ENCODE measurements at regions not wholly inside any gene's neighbourhood (a gene's known extent, or its start where the extent isn't known, plus 50 kb on each side); places are given as distances from the start of the nearest gene placed in this dataset.
"Not testable (repeated sequence)": the region's sequence is repeated elsewhere in the genome, so short reads cannot be mapped to it uniquely, and the experiment has no call there.

DNA sequence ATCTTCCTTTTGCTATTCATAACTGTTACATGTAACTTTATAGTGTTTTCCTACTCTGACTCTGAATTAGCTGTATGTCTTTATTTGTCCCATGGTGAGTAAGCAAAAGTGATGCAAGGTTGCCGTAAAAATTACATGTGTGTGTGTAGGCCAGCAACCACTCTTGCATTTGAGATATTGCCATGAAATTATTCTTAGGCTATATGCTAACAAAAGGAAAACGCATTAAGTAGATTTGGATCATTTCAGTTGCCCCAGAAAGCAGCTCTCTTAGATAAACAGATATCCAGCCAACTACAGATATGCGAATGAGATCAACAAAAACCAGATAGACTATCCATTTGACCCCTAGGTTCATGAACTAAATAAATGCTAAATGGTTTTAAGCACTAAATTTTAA, 73.6 kb downstream of the CYLC2 start:
- DNase-seq (ENCODE audit: low read depth), result no peak

DNA sequence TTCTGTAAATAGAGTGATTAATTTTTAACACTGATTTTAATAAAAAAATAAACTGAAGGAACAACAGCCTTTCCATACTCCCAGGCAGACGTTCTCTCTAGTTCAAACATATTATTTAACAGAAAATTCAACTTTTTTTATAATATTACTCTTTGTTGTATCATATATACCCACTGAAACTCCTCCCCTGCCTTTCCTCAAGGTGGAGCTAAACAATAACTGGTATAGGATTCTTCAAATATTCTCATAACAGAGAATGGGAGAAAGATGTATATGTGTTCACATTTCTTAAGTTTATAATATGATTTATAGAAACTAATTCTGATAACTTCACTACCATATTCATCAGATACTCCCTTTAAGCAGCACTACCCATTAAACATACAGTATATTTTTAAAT, 83.4 kb downstream of the CYLC2 start:
- DNase-seq (ENCODE audit: low read depth), result no peak

DNA sequence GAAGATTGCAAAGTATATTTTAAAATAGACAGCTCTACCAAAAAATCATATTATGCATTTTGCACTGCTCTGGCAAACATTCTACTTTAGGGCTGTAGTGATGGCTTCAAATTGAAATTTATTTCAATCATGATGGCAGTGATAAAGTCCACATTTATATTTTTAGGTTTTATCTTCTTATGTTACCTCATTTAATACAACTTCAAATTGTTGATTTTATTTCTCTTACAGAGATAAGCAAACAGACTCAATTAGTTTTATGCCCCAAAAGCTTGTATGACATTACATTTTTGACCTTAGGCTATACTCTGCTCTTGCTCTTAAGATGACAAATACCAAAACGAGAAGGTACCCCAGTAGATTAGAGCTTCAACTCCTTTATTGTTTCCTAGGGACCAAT, 87.4 kb downstream of the CYLC2 start:
- no peak for DNase-seq (ENCODE audit: low read depth)

DNA sequence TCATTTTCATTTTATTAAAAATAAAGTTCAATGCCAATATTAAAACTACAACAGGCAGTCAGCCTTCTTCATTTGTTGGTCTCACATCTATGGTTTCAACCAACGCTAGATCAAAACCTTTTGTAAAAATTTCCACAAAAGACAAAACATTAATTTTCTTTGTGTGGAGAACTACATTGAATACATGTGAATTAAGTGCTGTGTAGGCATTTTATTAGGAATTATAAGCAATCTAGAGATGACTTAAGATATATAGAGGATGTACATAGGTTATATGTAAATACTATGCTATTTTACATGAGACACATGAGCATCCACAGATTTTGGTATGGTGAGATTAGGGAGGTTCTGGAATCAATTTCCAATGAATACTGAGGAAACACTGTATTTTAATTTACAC, 94.2 kb downstream of the CYLC2 start:
- no peak for DNase-seq (ENCODE audit: low read depth)

DNA sequence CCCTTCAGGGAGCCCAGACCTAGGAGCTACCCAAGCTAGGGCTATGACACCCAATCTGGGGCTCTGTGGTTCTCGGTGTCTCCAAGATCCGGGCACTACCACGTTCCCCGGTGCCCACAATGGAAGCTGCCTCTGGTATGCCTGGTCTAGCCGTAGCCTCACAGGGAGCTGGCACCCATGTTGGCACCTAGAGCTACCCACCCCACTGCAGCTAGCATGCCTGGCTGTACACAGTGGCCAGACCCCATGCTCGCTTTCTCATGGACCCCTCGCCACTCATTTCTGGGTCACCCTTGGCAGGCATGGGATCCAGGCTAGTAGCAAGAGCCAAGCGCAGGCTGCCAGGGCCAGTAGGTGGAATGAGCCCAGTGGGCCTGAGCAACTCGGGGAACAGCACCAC, 109.0 kb downstream of the CYLC2 start:
- DNase-seq (ENCODE audit: low read depth), result no peak

DNA sequence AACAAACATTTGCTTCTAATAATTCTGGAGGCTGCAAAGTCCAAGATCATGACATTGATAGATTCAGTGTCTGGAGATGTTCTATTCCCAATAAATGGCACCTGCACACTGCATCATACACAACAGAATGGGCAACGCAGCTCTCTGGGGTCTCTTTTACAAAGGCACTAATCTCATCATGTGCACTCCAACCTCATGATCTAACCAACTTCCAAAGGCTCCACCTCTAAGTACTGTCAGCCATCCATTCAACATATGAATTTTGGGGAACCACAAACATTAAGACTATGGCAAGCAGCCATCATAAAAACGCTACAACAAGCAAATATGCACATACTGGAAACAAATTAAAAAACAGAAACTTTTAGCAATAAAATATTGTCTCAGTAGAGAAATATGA, 121.1 kb downstream of the CYLC2 start:
- DNase-seq (ENCODE audit: low read depth), result no peak

DNA sequence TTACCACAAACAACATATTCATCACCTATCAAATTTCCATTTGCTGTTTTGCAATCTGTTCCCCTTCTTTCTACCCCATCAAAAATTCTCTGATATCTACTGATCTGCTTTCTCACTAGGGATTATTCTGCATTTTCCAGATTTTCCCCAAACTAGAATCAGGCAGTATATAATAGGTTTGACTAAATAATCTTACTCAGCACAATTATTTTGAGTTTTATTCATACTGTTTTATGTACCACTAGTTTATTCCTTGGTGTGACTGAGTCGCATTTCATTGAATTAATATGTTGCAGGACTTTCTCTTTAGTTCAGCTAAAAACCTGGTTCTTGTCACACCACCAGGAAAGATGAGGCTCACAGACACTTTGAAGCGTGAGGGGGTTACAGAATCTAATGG, 131.4 kb downstream of the CYLC2 start:
- no peak for DNase-seq (ENCODE audit: low read depth)

DNA sequence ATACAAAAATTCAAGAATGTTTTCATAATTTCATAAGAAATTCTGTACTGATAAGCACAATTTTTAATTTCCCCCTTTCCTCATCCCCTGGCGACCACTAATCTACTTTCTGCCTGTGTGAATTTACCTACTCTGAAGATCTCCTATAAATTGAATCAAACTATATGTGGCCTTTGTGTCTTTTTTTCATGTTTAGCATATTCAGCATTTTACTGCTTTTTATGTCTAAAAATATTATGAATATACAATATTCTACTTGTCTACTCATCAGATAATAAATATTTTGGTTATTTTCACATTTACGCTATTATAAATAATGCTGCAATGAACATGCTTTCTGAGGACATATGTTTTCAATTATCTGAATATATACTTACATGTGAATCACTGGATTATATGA, 144.8 kb downstream of the CYLC2 start:
- DNase-seq (ENCODE audit: low read depth), result no peak

DNA sequence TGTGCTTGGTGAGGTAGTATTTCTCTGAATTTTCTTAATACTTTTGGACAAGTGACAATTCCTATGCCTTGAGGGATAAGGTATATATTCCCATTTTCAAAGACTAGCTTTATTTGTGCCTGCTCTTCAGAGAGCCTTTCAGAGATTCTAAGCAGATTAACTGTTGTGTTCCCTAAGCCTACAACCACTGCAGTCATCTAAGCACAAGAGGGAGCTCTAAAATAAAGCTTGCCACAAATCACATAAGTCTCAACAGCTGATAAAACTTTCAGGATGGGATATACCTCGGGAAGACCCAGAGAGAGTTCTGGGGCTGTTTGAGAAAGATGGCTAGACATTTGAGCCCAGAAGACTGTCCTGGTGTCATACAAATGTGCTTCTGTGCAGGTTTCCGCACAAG, 157.3 kb downstream of the CYLC2 start:
- no peak for DNase-seq (ENCODE audit: low read depth)

DNA sequence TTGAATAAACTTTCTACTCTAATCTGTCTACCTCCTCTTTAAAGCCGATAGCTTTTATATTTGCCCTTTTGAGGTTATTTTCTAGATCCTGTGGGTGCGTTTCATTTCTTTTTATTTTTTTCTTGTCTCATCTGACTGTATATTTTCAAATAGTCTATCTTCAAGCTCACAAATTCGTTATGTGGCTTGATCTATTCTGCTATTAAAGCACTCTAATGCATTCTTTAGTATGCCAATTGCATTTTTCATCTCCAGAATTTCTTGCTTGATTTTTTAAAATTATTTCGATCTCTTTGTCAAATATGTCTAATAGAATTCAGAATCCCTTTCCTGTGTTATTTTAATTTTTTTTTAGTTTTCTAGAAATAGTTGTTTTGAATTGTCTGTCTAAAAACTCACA, 172.4 kb downstream of the CYLC2 start:
- DNase-seq (ENCODE audit: low read depth), result no peak

DNA sequence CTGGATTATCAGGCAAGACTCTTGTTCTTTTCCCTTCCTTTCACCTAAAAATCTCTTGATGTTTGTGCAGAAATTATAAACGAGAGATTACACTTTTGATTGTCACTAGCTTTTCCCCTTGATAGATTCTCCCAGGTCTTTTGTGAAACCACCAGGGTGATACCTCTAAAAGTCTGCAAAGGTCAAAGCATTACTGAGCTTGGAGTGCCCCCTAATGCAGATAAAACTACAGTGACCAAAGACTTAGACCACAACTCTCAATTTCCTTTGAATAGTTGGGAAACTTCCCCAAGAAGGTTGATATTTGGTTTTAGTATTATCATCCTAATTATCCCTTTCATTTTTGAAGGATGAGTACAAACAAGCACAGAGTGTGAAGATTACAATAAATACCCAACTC, 173.1 kb downstream of the CYLC2 start:
- DNase-seq (ENCODE audit: low read depth), result no peak

DNA sequence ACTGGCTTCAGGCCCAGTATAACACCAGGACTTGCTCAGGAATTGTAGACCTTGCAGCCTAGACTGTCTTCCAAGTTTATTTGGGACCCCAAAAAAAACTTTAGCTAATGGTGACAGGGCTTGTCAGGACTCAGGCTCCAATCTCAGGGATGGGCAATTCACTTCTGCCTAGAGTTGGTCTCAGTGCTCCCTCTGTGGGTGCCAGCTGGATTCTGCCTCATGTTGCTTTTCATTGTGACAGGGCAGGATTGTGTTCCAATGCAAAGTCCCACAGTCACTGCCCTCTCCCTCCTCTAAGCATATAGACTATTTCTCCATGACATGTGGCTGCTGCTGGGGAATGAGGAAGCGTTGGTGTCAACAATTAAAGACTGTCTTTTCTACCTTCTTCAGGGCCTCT, 174.7 kb downstream of the CYLC2 start:
- no peak for DNase-seq (ENCODE audit: low read depth)

DNA sequence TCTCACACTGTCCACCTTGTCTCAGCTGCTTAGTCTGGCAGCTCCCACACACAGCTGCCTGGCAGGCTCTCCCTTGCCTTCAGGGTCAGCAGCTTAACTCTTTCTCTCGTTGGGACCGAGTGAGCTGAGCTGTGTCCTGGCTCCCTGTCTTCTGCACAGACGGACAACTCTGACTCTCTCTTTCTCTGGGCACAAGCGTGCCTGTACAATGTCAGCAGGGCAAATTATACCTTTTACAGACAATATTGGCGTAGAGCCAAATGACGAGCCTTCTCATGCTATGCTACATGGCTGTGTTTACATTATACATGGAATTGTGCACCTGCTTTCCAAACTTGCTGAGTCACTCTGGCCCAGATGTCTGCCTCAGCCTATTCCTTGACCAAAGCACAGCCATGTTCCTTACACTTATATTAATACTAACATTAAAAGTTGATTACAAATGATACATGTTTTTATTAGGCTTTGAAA, 188.6 kb downstream of the CYLC2 start:
- DNase-seq (ENCODE audit: low read depth), result no peak

DNA sequence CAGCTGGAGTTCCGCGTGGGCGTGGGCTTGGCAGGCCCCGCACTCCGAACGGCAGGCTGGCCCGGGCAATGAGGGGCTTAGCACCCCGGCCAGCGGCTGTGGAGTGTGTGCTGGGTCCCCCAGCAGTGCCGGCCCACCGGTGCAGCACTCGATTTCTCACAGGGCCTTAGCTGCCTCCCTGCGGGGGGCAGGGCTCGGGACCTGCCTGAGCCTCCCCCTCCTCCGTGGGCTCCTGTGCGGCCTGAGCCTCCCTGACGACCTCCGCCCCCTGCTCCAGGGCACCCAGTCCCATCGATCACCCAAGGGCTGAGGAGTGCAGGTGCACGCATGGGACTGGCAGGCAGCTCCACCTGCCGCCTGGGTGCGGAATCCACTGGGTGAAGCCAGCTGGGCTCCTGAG, 191.8 kb downstream of the CYLC2 start:
- DNase-seq (ENCODE audit: low read depth), result no peak

DNA sequence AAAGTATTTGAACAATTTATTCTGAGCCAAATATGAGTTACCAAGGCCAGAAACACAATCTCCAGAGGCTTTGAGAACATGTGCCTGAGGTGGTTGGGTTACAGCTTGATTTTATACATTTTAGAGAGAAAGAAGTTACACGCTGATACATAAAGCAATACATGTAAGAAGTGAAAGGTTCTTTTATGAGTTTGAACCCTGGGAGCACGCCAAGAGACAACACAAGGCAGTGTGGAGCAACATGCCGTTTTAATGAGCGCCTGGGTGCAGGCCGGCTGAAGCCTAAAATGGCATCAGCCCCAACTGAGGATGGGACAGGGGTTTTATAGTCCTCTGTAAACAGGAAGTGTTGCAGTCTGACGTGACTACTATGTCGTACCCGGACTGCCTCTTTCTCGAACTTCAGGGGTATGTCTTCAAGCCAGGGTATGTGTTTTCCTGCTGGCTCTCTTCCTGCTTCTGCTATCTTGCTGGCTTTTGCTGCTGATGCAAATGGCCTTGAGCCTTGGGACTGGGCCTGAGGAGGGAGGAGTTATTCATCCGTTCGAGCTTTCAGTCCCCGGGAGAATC, 193.7 kb downstream of the CYLC2 start:
- DNase-seq (ENCODE audit: low read depth), result no peak

DNA sequence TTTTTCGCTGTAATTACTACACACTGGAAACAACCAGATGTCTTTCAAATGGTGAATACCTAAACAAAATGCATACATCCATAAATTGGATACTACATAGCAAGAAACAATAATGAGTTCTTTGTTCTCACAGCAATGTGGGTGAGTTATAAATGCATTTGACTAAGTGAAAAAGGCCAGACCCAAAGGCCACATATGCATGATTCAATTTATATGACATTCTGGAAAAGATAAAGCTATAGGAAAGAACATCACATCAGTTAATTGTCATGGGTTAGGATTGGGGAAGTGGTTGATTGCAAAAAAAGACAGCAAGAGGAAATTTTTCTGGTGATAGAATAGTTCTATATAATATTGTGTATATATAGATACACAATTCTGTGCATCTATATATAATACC, 198.9 kb downstream of the CYLC2 start:
- no peak for DNase-seq (ENCODE audit: low read depth)

DNA sequence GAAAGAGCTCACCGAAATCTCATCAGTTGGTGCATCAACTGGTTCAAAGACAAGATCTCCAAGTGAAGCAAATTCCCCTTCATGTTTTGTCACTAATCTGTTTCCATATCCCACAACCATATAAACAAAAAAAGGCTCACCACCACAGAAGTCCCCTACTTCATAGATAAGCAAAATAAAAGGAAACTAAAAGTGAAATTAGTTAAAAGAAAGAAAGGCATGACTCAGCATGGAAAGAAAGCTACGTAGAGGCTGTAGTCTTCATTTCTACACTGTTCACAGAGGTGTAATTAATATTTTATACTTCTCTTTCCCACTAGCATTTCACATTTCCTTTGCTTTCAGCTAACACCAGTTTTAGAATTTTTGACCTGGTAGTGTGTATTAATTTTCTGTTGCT, 208.0 kb downstream of the CYLC2 start:
- no peak for DNase-seq (ENCODE audit: low read depth)

DNA sequence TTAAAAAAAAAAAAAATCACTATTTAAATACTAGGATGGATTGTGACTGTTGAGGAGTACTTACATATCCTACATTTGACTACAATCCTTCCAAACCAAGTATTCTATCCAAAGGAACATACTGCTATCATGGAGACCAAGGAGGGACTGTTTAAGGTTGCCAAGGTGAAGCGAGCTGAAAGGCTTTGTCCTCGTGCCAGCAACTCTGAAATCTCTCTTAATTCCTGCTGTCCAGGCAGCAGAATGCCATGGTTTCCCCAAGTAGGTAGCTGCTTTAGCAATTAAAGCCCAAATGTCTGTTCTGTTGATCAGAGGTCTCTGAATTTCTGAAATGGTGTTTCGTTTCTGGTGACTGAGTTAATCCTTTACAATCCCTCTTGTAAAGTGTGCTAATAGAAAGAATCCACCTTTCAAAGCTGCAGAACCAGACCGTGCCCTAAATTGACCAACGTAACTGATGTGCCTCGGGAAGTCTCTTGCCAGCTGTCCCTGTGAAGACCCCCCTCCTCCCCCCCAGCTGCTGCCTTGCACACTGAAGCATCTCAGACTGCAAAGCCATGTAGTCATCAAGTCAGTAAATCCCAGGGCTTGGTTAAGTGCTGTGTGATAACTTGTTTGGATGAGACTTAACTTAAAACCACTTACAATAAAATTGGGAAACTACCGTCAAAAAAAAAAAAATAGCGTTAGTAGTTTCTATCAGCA, 210.9 kb downstream of the CYLC2 start:
- DNase-seq (ENCODE audit: low read depth), result not testable (repeated sequence)

DNA sequence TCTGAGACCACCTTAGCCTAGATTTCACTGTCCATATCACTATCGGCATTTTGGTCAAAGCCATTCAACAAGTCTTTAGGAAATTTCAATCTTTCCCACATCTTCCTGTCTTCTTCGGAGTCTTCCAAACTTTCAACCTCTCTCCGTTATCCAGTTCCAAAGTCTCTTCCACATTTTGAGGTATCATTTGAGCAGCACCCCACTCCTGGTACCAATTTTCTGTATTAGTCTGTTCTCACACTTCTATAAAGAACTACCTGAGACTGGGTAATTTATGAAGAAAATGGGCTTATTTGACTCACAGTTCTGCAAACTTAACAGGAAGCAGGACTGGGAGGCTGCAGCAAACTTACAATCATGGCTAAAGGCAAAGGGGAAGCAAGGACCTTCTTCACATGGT, 215.5 kb downstream of the CYLC2 start:
- no peak for DNase-seq (ENCODE audit: low read depth)

DNA sequence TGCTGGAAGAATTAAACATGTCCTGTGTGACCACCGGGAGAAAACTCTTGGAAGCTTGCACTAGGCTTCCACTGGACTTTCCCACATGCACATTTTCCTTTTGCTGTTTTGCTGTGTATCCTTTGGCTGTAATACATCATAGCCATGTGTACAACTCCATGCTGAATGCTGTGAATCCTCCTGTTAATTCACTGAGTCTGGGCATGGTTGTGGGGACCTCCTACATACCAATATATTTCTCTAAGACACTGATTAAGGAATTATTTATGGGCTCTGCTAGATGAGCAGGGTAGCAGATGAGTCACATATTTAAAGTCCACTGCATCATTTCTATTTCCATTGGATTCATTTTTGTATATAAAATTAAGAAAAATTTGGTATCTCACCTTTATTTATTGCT, 220.1 kb downstream of the CYLC2 start:
- no peak for DNase-seq (ENCODE audit: low read depth)

DNA sequence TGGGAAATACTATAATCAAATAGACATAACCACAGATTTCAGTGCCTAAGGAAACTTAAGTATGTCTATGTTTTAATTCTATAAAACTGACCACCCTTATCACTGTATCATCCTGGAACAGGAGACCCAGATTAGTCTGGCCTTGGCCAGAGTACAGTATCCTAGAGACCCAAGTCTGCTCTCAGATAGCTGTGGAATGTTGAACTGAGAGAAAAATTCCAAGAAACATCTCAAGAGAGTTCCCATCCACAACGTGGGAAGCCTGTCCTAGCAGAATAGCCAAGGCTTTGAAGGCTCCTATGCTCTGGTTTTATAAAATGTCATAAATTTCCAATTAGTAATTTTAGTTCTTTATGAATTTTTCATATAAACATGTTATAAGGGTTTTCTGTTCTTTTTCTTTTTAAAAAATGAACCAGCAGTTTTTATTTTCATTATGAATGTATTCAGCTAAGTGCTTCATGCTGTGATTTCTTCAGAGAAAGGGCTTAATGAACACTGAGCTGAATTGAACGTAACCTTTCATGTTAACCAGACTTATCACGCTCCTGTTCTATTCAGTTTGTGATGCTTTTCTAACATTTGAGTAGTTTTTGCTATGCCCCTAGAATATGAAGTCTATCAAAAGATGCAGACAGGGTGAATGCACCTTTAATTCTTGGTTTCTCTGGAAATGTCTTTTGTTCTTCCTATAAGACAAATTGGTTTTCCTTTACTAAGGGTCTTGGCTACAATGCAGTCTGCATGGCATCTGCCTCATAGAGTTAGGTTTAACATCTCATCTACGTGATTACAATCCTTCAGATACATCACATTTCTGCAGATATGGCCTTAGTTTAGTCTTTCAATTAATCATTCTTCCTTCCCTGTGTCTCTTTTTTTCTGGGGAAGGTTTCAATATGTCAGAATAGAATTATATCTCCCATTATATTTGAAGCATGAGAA, 230.8 kb downstream of the CYLC2 start:
- DNase-seq (ENCODE audit: low read depth), result no peak

DNA sequence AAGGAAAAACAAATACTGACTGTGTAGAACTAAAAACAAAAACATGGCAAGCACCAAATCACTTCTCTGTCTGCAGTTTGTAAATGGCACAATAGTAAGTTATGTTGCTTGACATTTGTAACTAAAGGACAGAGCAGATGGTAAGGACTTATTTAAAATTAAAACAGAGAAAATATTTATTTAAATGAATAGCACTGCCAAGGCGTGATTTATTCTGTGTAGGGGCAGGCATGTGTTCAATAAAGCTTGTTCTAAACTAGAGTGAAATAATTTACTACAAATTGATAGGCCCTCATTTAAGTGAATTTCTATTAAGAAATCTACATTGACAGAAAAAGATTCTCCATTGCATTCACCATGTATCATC, 231.5 kb downstream of the CYLC2 start:
- no peak for DNase-seq (ENCODE audit: low read depth)

DNA sequence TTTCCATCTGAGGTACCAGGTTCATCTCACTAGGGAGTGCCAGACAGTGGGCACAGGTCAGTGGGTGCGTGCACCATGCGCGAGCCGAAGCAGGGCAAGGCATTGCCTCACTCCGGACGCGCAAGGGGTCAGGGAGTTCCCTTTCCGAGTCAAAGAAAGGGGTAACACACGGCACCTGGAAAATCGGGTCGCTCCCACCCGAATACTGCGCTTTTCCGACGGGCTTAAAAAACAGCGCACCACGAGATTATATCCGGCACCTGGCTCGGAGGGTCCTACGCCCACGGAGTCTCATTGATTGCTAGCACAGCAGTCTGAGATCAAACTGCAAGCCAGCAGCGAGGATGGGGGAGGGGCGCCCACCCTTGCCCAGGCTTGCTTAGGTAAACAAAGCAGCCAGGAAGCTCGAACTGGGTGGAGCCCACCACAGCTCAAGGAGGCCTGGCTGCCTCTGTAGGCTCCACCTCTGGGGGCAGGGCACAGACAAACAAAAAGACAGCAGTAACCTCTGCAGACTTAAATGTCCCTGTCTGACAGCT, 242.5 kb downstream of the CYLC2 start:
- not testable (repeated sequence) for DNase-seq (ENCODE audit: low read depth)

Data from activated T-cell treated with anti-CD3 and anti-CD28 coated beads for 48 hours (primary cell).